ENCODE measurements at regions not wholly inside any gene's neighbourhood (a gene's known extent, or its start where the extent isn't known, plus 50 kb on each side); places are given as distances from the start of the nearest gene placed in this dataset.

DNA sequence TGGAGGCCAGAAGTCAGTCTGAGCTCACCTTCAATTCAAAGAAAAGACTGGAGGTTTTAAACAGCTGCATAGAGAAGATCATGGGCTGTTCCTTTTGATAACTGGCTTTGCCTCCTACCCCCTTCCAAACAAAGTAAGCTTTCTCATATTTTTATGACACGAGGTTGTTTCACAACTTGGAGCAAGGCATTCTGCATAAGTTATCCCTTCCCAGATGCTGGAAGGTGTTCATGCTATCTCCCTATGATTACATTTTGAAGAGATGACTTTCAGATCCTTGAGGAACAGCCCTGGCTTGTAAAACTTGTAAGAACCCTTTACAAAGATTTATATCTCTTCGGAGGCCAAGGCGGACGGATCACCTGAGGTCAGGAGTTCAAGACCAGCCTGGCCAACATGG, 571.9 kb upstream of the FTMT start:
- Histone ChIP-seq H2AFZ (ENCODE audit: low read depth, low read length) (no peak overlapping the region), H3K4me3 (ENCODE audit: low read depth in 1 of 2, low read length in 2 of 2) (no peak overlapping the region), H3K9me3 (ENCODE audit: insufficient read depth, low read length, severe bottlenecking) (no peaks in the 10 kb centered on the region), H3K27ac (ENCODE audit: low read length) (no peak overlapping the region), H3K4me1 (ENCODE audit: insufficient read depth, low read length) (peaks cover 8% of the 10 kb centered on the region; the same call in 1 of the 2 replicates), H3K27me3 (ENCODE audit: insufficient read depth, low read length, poor library complexity) (no peaks in the 10 kb centered on the region), H3K9ac (ENCODE audit: low read depth, low read length) (no peak overlapping the region), H4K20me1 (ENCODE audit: insufficient read depth, low read length) (no peaks in the 10 kb centered on the region), H3K79me2 (ENCODE audit: insufficient read depth, low read length) (no peaks in the 10 kb centered on the region), H3K4me2 (ENCODE audit: insufficient read depth, low read length) (no peak overlapping the region), H3K36me3 (ENCODE audit: insufficient read depth, low read length) (no peaks in the 10 kb centered on the region; the same call in 1 of the 2 replicates)
- no peak for DNase-seq
- ATAC-seq (ENCODE audit: insufficient read depth, low read depth): no peak
- no peak for TF ChIP-seq EZH2 (IDR thresholded peaks at IDR 0.05; ENCODE audit: borderline replicate concordance, low read depth, low read length, severe bottlenecking)
- TF ChIP-seq, protein P1, sequence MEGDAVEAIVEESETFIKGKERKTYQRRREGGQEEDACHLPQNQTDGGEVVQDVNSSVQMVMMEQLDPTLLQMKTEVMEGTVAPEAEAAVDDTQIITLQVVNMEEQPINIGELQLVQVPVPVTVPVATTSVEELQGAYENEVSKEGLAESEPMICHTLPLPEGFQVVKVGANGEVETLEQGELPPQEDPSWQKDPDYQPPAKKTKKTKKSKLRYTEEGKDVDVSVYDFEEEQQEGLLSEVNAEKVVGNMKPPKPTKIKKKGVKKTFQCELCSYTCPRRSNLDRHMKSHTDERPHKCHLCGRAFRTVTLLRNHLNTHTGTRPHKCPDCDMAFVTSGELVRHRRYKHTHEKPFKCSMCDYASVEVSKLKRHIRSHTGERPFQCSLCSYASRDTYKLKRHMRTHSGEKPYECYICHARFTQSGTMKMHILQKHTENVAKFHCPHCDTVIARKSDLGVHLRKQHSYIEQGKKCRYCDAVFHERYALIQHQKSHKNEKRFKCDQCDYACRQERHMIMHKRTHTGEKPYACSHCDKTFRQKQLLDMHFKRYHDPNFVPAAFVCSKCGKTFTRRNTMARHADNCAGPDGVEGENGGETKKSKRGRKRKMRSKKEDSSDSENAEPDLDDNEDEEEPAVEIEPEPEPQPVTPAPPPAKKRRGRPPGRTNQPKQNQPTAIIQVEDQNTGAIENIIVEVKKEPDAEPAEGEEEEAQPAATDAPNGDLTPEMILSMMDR (IDR thresholded peaks at IDR 0.05; ENCODE audit: borderline replicate concordance, extremely low read depth, low read length, poor library complexity, severe bottlenecking): no peak

DNA sequence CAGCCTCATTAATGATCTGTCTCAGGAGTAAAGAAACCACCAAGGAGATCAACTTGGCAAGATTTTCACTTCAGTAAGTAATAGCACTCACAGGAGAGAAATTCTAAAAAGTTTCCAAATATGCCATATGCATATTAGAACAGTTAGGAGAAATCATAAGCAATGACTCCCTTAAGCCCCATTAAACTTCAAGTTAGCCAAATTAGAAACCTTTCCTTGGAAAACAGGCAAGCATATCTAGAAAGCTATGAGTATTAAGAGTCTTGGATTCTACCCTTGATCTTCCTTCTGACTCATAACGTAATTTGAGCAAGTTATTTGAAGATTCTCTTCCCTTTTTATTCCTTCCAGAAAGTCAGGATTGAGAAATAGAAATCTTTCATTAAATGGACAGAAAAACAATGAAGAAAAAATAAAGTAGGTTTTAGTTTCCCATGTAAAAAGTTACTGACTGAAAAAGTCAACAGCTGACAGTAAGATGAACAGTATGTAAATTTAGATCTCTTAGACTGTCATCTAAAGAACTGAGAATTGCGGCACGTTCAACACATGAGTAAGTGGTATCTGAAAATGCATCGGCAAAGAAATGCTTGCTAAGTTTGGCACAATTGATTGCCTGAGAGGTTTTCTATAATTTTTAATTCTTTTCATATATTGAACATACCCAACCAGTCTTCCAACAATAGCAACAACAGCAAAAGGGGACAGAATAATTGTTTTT, 565.7 kb upstream of the FTMT start:
- Histone ChIP-seq H3K9me3 (ENCODE audit: insufficient read depth, low read length, severe bottlenecking) (peaks cover 7% of the 10 kb centered on the region), H2AFZ (ENCODE audit: low read depth, low read length) (peak overlapping the region; percentile 56; the same call in 1 of the 2 replicates), H3K79me2 (ENCODE audit: insufficient read depth, low read length) (no peaks in the 10 kb centered on the region), H3K4me1 (ENCODE audit: insufficient read depth, low read length) (peaks cover 58% of the 10 kb centered on the region), H3K9ac (ENCODE audit: low read depth, low read length) (no peak overlapping the region), H3K4me2 (ENCODE audit: insufficient read depth, low read length) (no peak overlapping the region), H3K36me3 (ENCODE audit: insufficient read depth, low read length) (peaks cover 4% of the 10 kb centered on the region; the same call in 1 of the 2 replicates), H4K20me1 (ENCODE audit: insufficient read depth, low read length) (no peaks in the 10 kb centered on the region), H3K27me3 (ENCODE audit: insufficient read depth, low read length, poor library complexity) (no peaks in the 10 kb centered on the region), H3K4me3 (ENCODE audit: low read depth in 1 of 2, low read length in 2 of 2) (no peak overlapping the region), H3K27ac (ENCODE audit: low read length) (peak overlapping the region; percentile 73; the same call in 1 of the 2 replicates)
- TF ChIP-seq EZH2 (IDR thresholded peaks at IDR 0.05; ENCODE audit: borderline replicate concordance, low read depth, low read length, severe bottlenecking): no peak
- TF ChIP-seq, protein P1 (IDR thresholded peaks at IDR 0.05; ENCODE audit: borderline replicate concordance, extremely low read depth, low read length, poor library complexity, severe bottlenecking): no peak
- DNase-seq (no peak), ATAC-seq (ENCODE audit: insufficient read depth, low read depth) (no peak)

DNA sequence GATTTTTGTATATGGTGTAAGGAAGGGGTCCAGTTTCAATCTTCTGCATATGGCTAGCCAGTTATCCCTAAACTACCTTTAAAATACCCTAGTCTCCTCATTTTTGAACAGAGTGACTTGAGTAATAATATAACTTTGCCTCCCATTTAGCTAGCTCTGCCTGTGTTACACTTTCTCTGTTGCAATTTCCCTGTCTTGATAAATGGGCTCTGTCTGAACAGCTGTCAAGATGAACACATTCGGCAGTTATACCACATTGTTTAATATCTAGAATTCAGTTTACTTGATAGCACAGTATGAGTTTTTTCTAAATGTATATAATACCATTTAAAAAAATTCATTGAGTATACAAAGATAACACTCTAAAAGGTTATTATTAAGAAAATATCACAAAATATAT, 562.9 kb upstream of the FTMT start:
- Histone ChIP-seq H4K20me1 (ENCODE audit: insufficient read depth, low read length) (no peaks in the 10 kb centered on the region), H3K4me2 (ENCODE audit: insufficient read depth, low read length) (no peak overlapping the region), H3K4me3 (ENCODE audit: low read depth in 1 of 2, low read length in 2 of 2) (no peak overlapping the region), H2AFZ (ENCODE audit: low read depth, low read length) (peak overlapping the region; percentile 54; the same call in 1 of the 2 replicates), H3K36me3 (ENCODE audit: insufficient read depth, low read length) (0 out of 2 replicates have a peak, but pooled peaks cover 4% of the 10 kb centered on the region), H3K9ac (ENCODE audit: low read depth, low read length) (peak overlapping the region; percentile 37; the same call in 1 of the 2 replicates), H3K9me3 (ENCODE audit: insufficient read depth, low read length, severe bottlenecking) (peaks cover 7% of the 10 kb centered on the region), H3K79me2 (ENCODE audit: insufficient read depth, low read length) (no peaks in the 10 kb centered on the region), H3K27me3 (ENCODE audit: insufficient read depth, low read length, poor library complexity) (no peaks in the 10 kb centered on the region), H3K4me1 (ENCODE audit: insufficient read depth, low read length) (peaks cover 87% of the 10 kb centered on the region), H3K27ac (ENCODE audit: low read length) (peak overlapping the region; percentile 82)
- DNase-seq (no peak), ATAC-seq (ENCODE audit: insufficient read depth, low read depth) (no peak)
- TF ChIP-seq, protein P1 (IDR thresholded peaks at IDR 0.05; ENCODE audit: borderline replicate concordance, extremely low read depth, low read length, poor library complexity, severe bottlenecking): no peak
- no peak for TF ChIP-seq EZH2 (IDR thresholded peaks at IDR 0.05; ENCODE audit: borderline replicate concordance, low read depth, low read length, severe bottlenecking)
